ENCODE measurements at regions not wholly inside any gene's neighbourhood (a gene's known extent, or its start where the extent isn't known, plus 50 kb on each side); places are given as distances from the start of the nearest gene placed in this dataset.

DNA sequence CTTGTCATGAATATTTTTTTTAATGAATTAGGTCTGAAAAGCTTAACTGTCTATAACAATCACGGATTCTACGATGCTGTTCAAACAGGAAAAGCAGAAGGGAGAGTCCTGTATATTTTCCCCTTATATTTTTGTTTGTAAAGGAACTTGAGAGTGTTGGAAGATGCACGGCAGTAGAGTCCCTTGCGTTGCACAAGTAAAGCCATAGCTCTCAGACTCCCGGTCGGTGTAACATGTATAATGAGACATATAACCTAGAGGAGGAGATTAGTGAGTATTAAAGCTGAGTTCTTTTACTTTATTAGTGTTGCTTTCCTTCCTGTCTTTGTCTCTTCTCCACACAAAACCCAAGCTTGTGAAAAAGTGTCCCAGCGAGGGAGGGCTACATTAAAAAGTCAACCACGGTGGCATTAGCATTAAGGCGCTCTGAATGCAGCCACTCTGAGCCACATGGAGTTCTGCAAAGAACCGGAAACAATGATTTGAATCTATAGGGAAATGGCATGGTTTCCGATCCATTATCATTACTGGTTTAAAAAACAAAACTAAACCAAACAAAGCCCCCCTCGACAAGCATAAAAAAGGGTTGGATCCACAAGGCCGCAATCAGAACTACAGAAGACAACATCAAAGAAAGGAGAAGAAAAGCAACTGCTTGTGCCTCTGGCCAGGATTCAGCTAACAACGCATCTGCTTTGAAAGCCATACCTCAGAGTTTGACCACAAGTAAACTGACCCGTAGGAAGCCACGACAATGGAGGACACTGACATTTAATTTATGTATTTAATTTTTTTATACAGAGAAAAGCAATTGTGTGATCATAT, 356.8 kb downstream of the LMO4 start:
- no peak for DNase-seq

DNA sequence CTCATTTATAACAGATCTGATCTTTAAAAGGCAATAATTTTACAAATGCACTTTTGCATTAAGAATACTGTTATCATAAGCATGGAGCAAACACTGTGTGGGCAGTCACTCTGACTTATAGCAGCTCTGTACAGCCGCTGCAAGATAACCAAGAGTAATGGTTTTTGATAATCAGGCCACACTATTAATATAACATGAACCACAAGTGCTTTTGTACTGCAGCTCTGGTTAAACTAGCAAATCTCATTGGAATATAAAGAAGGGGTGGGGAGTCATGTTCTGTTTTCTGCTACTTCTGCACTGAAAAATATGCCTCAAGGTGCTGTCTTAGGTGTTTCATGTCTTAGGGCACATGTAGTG, 357.4 kb downstream of the LMO4 start:
- DNase-seq = no peak

DNA sequence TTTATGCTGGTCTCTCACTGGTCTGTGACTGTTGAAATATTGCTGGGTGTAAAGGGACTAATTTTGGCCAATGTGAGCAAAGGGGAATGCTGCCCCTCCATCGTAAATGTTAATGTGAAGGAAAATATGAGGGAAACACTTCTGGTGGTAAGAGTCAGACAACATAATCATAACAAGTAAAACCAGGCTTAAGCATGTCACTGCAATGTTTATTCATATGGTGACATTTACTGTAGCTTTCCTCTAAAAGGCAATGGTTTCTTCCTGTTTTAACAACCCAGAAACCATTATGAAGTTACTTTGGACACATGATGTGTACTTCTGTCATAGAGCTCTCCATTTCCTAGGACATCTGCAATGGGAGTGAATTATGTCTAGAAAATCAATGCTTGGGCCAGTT, 358.0 kb downstream of the LMO4 start:
- DNase-seq = no peak

DNA sequence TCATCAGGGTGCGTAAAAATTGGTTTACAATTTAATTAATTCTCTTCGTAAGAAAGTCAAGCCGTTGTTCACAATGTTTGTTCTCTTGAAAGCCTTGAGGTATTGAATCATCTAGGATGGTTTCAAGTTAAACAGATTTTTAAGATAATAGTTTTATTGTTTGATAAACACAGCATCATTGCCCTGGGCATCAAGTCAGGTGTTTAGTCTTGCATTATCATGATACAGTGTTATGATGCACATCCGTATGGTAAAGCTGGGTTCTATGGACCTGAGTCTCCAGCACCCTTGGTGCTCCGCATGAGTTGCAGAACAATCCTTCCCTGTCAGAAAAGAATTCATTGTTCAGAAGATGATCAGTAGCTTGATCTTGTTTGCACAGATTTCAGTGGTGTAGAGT, 359.5 kb downstream of the LMO4 start:
- no peak for DNase-seq

DNA sequence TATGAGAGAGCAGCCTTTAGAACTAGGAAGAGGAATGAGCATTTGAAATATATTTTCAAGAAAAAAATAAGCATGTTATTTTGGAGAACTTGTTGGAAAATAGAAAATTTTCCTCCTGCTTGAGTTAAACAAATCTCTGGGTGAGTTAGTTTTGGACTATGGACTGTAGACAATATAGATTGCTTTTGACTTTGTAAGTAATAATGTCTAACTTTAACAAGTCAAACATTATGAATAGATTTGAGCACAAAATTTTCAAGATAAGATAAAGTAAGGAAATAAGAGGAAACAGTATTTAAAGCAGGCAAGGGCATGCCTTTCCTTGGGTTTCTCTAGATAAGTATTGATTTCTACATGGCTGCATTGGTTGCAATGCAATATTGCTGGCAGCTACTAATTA, 360.8 kb downstream of the LMO4 start:
- DNase-seq = no peak

DNA sequence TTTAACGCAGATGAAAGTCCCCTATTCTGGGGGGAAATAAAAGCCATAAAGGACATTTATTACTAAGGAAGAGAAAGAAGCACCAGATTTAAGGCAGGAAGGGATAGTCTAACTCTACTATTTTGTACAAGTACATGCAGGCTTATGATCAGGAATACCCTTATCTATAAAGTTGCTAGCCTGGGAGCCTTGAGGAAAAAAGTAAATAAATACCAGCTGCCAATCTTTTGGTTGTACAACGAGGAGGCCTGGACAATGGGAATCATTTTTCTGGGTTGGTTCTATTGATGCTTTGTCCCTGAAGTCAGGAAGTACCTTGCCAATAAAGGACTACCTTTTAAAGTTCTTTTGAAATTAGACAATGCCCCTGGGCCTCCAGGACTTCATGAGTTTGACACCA, 367.8 kb downstream of the LMO4 start:
- DNase-seq = no peak

DNA sequence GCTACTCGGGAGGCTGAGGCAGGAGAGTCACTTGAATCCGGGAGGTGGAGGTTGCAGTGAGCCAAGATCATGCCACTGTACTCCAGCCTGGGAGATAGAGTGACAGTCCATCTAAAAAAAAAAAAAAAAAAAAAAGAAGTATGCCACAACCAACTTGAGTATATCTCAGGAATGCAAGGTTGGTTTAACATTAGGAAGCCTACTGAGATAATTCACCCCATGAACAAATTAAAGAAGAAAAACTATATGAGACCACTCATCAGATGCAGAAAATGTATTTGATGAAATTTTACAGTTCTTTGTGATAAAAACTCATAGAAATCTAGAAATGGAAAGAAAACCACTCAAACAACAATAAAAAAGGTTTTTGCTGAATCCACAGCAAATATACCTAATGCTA, 373.8 kb downstream of the LMO4 start:
- no peak for DNase-seq

DNA sequence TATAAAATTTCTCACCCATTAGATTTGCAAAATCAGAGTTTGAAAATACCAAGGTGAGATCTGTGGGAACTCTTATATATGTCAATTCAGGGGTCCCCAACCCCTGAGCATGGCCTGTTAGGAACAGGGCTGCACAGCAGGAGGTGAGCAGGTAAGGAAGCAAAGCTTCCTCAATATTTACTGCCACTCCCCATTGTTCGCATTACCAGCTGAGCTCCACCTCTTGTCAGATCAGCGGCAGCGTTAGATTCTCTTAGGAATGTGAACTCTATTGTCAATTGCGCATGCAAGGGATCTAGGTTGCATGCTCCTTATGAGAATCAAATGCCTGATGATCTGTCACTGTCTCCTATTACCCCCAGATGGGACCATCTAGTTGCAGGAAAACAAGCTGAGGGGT, 376.6 kb downstream of the LMO4 start:
- DNase-seq = no peak

DNA sequence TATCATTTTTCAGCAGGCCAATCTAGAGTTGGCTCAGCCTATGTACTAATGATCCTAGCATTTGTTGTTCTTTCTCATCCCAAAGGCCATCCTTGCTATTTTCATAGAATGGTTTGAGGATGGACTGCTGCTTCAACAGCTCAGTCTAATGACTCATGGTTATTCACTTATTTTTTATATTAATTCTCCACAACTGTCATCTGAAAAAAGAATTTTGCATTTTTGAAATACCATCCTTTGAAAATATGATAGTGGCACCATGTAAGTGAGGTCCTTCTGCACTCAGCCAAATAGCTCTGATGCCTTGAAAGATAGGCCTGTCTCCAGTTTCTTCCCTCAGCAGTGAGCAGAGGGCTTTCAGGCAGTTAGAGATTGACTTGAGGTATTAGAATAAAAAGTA, 377.5 kb downstream of the LMO4 start:
- DNase-seq = no peak

DNA sequence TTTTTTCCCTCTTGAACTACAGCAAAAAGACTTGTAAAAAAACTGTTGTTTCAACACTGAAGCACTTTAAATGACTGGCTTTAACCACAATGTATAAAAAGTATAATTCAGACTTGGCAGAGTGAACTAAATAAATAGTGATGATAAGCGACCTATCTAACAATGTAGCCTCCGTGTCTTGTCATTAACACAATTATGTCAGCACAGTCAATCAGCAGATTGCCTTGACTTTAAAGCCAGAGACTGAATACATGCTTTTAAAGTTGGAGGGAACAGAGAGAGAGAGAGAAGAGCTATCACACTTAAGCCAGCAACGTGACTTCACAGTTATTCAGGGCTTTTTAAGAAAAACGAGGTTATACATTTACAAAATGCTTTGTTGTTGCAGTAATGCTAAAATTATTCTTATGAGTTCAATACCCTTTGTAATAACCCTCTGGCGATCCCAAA, 378.1 kb downstream of the LMO4 start:
- no peak for DNase-seq

DNA sequence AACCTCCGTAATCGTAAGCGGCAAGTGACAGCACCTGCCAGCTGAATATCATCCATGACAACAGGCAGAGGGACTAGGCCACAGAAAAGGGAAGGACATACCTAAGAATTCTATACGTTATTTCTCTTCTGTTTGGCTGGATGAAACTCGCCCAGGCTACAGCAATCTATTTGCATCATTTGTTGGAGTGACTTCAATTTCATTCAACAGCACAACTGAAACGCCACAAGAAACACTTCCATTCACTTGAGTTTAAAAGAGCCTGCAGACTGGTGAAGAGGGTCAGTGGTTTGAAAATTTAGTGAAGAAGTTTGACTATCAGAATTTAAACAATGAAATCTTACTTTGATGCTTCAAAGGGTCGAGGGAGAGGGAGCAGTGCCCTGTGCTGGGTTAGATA, 378.7 kb downstream of the LMO4 start:
- no peak for DNase-seq

DNA sequence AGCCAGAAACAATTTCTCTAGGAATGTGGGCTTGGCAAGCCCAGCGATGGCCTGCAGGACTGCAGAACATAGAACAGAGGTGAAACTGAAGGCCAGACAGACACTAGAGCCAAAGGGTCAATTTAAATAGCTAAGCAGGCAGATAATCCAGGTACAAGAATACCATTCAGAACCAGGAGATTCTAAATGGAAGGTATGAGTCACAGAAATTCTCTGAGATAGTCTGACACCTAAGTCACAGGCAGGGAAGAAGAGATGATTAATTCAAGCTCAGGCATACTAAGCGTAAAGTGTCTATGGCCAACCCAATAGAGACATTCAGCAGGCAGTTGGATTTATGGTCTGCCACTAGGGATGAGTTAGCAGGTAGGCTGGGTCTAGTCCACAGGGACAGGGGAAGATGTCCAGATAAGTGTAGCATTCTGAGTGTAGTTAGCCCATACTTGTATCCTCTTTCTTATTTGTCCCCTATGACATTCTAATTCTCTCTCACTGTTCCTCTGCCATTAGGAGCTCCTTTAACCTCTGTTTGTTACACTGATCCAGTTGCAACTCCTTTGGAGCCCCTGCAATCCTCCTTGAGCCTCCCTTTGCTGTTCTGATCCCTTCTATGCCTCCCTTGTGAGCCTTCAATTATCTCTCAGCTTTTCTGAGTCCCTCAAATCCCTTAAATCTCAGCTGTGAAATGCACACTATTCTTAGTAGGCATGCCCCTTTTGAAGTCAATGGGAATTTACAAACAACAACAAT, 383.8 kb downstream of the LMO4 start:
- DNase-seq = no peak

DNA sequence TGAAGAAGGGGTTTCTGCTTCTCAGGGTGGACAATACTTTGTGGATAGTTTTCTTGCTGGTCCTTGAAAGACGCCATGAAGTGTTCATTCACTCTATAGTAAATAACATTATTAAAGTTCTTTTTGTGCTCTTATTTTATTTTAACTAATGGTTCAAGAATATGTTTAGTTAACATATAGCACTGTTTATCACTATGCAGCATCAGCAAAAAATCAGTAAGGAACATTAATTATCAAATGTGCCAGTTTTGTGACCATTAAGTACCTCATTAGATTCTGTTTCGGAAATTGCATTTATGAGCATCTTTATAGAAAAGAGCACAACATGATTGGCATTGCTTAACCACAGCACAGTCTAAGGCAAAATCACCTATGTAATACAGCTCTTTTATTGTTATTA, 385.6 kb downstream of the LMO4 start:
- no peak for DNase-seq

DNA sequence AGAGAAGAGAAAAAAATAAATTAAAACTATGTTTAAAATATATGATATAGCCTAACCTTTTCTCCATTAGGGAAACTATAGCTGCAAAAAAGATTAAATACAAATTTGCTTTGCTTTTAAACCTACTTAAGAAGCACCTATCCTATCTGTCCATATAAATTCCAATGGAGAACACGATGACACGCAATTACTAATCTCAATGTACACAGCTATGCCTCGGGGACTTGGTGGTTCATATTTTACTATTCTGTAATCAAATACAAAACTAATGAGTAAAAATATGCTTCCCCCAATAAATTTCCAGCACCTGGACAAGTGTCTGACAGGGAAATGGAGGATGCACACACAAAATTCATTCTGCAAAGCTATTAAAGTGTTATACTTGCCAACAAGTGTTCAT, 386.4 kb downstream of the LMO4 start:
- no peak for DNase-seq

DNA sequence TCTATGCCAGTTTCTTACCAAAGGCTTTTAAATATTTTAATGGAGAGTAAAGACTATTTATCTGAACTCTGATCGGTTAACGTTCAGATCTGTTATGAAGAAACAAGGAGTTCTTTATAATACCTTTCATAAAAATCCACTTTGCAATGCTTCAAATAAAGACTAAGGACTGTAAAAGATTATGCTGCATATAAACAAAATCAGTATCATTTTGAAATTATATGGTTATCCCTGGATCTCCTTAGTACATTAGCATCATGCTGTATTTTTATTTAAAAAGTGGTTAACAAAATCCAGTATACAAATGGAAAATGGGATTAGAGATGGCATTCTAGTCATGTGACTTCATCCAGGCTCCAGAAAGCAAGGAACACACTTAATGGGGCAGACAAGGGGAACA, 386.8 kb downstream of the LMO4 start:
- no peak for DNase-seq

DNA sequence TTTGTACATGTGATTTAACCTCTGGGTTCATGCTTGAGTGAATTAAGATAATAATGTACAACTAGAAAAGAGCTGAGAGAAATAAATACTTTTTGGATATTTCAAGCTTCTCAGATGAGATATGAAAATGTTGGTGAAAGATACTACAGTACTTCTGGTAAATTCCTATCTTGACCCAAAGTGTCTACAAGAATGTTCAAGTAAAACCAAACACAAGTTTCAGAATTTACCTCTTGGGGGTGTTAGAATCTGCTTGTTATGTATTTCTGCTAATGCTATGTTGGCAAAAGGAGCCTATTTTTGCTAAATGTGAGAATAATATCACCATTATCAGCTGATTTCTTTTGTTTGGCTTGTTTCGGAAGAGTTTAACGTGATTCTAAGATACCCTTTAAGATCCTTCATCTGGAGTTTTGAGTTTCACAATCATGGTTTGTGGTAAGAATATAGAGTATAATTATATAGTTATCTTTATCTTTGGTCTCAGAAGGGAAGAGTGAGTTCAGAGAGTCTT, 388.5 kb downstream of the LMO4 start:
- DNase-seq = no peak

DNA sequence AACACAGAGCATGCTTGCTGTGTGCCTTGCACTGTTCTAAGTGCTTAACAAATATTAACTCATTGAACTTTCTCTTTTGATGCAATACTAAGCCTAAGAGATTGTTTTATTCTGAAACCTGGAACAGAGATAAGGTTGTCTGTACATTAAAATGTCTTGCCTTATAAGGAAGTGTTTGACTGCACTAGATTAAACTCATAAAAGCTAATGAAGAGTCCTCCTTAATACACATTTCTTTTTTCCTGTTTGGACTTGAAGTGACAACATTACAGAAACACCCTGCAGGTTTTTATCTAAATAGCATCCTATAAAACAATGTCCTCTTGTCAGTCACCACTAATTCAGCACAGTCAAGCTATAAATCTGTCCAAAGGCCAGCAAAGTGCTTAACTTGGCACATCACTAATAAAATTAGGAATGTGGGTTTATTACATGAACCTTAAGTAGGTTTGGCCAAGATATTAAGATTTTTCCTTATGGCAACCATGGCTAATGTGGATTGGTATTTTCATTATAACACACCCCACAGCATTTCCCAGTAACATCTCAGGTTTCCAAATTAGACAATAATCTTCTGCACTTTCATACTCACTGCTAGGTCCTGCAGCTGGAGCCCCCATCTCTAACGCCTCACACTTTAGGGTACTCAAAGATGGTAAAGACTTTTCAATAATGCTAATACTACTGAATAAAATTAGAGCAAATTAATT, 389.7 kb downstream of the LMO4 start:
- no peak for DNase-seq

DNA sequence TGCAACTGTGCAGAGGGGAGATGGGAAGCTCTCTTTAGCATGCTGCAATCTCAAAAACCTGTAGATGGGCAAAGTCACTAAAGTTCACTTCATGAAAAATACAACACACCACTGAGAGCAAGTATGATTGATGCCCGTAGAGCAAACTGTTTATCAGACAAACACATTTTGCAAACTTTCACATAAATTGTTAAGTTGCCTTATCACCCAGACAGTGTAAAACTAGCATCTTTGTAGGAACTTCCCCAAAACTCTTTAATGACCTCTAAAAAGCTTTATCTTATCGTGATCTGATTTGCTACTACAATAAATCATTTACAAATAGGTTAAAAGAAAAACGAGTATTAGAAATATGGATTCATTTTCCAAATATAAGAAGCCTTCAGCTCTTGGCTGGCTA, 391.0 kb downstream of the LMO4 start:
- DNase-seq = no peak

DNA sequence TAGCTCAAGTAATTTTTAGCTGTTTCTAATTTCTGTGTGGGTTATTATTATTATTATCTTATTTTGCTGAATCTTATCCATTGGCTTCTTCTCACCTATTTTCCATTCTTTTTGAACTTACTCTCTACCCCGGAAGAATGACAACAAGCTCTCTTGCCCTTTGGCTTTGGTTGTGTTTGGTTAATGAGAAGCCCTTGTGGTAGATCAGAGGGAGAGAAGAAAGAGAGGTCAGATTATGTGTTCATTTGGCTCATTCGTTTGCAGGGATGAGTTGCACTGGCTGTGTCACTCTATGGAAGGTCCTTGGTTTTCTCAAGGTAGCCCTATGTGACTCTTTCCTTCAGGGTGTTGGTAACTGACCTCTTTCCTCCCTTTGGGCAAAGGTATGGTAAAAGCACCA, 391.9 kb downstream of the LMO4 start:
- no peak for DNase-seq

DNA sequence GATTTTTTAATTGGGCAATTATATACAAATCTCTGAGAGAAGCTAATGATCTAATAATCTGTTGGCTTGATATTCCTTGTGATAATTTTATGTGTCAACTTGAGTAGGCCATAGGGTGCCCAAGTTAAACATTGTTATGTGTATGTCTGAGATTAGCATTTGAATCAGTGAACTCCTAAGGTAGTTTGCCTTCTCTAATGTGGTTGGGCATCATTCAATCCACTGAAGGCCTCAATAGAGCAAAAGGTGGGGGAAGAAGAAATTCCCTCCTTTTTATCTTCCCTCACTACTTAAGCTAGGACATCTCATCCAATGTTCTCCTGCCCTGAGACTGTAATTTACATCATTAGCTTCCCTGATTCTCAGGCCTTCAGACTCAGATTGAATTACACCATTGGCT, 394.5 kb downstream of the LMO4 start:
- DNase-seq = no peak

DNA sequence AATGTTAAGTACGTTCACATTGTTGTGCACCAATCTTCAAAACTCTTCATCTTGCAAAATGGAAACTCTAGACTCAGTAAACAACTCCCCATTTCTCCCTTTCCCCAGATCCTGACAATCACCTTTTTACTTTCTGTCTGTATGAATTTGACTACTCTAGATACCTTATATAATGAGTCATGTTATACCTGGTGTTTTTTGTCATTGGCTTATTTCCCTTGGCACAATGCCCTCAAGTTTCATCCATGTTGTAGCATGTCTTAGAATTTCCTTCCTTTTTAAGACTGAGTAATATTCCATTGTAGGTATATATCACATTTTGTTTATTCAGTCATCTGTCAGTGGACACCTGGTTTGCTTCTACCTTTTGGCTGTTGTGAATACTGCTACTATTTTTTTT, 399.5 kb downstream of the LMO4 start:
- no peak for DNase-seq

DNA sequence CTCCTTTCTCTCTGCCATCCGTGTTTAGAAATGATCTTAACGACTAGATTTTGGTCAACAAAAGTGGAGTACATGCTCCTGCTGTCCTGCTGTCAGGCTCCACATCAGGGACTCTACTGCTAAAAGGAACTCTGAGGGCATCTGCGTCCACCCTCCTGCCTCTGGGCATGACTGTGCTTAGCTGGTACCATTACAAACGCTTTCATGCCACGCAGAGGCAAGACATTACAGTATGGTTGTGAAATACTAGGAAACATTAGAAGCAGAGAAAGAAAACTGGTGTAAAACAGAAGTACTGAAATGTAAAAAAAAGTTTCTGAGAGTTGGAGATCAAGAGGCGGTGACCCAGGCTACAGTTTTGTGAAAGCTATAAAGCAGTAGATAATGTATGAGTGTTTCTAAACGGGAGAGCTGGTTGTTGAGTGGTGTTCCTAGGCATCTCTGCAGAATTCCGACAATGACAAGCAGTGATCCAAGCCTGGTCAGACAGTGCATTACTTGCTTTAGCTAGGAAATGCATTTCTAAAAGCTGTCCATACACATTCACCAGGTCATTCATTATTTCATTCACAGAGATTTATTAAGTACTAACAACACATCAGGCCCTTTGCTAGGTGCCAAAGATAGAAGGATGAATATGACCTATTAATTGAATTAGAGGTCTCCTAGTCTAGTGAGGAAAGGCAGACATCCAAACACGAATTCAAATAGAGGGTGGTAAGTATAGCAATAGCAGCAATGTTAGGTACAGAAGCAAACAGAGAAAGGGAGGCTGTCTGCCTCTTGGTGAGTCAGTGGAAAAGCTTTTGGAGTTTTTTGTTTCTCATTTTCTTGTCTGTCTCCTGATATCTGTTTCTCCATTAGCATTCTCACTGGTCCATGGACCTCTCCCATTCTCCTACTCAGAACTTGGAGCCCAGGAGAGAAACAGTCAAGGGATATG, 401.9 kb downstream of the LMO4 start:
- no peak for DNase-seq

DNA sequence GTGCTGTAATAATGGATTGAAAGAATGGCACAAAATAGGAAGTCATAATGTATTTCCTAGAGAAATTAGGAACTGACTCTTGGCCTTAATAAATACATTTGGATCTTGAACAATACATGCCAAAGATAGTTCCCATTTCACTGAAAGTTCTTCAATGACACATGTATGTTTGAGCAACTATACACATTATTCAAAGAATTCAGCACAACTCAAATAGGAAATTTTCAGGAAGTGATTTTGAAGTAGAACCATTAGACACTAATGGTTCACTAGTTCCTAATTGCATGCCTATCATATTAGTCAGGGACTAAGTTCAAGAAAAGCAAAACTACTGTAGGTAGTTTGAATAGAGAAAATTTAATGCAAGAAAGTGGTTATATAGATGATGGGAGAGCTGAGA, 404.7 kb downstream of the LMO4 start:
- DNase-seq = no peak
